Upper lobe of left lung (tissue), 6 donors: ENCODE measurements at regions not wholly inside any gene's neighbourhood (a gene's known extent, or its start where the extent isn't known, plus 50 kb on each side); places are given as distances from the start of the nearest gene placed in this dataset.

Source experiments
- ATAC-seq, 2 donors: fragments of 200-7000 bp; cut with Tn5 transposase; one replicate each; pipeline ENCODE4 v1.9.1; 2022; ENCODE audit warnings: mild to moderate bottlenecking in 2 of 2, moderate library complexity in 2 of 2; ENCODE audit not compliant: low FRiP score in 2 of 2
- DNase-seq, 2 donors: peaks; one replicate each; pipeline ENCODE4 v3.0.0-alpha.2; 2019 to 2020
- H3K27ac ChIP-seq, 4 donors: fragments of 200-600 bp; sonication (generic); one replicate each; pipeline ENCODE4 v1.5.1; 2016 to 2019
- H3K27me3 ChIP-seq, 4 donors: fragments of 200-600 bp; sonication (generic); one replicate each; pipeline ENCODE4 v1.5.1; 2017 to 2019
- H3K36me3 ChIP-seq, 4 donors: fragments of 200-600 bp; sonication (generic); one replicate each; pipeline ENCODE4 v1.5.1; 2016 to 2019
- H3K4me1 ChIP-seq, 4 donors: fragments of 200-600 bp; sonication (generic); one replicate each; pipeline ENCODE4 v1.5.1; 2018 to 2019
- H3K4me3 ChIP-seq, 4 donors: fragments of 200-600 bp; sonication (generic); one replicate each; pipeline ENCODE4 v1.5.1; 2017 to 2019; ENCODE audit warnings: mild to moderate bottlenecking in 2 of 4, moderate library complexity in 1 of 4
- H3K9me3 ChIP-seq, 4 donors: fragments of 200-600 bp; sonication (generic); one replicate each; pipeline ENCODE4 v1.5.1; 2018 to 2019
- EP300 ChIP-seq, 4 donors: sonication (generic); formaldehyde crosslinking; IDR thresholded peaks; one replicate each; pipeline ENCODE4 v1.5.1; 2017; ENCODE audit warnings: antibody characterized with exemption in 4 of 4, control low read depth in 2 of 4
- POLR2A ChIP-seq, 4 donors: fragments of 450-650 bp; IDR thresholded peaks; one replicate each; pipeline ENCODE4 v1.5.1; 2016 to 2017; ENCODE audit warnings: antibody characterized with exemption in 4 of 4, mild to moderate bottlenecking in 2 of 4
- POLR2AphosphoS5 ChIP-seq, 2 donors: sonication (generic); formaldehyde crosslinking; IDR thresholded peaks; one replicate each; pipeline ENCODE4 v1.5.1; 2017; ENCODE audit warnings: antibody characterized with exemption in 2 of 2
- WGBS, 2 donors: methylation state at CpG; one replicate each; pipeline ENCODE4 v1.1.5; 2017 to 2018; 5-methylcytosine and 5-hydroxymethylcytosine counted together
- TF ChIP-seq, protein P1 (sequence below), 6 experiments: fragments of 450-650 bp in 4 of 6; fragments of 200-600 bp in 2 of 6; sonication (generic) in 2 of 6; IDR thresholded peaks; one replicate each; pipeline ENCODE4 v1.5.1; 2016 to 2019; ENCODE audit warnings: antibody characterized with exemption in 6 of 6
- donor health status: DM: no; HTN: no; CAD: no; lungs with moderate emphysema.
- donor health status: DM: no; HTN: yes; CAD: no; lungs with severe emphysema.

- no peaks in the 10 kb centered on the region for H3K4me1 ChIP-seq
- no peak overlapping the region for H3K4me3 ChIP-seq
- DNase-seq: no peak
- no peak for TF ChIP-seq POLR2AphosphoS5 (IDR thresholded peaks at IDR 0.05)
- TF ChIP-seq, protein P1, sequence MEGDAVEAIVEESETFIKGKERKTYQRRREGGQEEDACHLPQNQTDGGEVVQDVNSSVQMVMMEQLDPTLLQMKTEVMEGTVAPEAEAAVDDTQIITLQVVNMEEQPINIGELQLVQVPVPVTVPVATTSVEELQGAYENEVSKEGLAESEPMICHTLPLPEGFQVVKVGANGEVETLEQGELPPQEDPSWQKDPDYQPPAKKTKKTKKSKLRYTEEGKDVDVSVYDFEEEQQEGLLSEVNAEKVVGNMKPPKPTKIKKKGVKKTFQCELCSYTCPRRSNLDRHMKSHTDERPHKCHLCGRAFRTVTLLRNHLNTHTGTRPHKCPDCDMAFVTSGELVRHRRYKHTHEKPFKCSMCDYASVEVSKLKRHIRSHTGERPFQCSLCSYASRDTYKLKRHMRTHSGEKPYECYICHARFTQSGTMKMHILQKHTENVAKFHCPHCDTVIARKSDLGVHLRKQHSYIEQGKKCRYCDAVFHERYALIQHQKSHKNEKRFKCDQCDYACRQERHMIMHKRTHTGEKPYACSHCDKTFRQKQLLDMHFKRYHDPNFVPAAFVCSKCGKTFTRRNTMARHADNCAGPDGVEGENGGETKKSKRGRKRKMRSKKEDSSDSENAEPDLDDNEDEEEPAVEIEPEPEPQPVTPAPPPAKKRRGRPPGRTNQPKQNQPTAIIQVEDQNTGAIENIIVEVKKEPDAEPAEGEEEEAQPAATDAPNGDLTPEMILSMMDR (IDR thresholded peaks at IDR 0.05): no peak
- TF ChIP-seq POLR2A (IDR thresholded peaks at IDR 0.05): no peak
- no peak for TF ChIP-seq EP300 (IDR thresholded peaks at IDR 0.05)
- WGBS, 2 donors: 38 to 71% methylated on average over 1 of the region's 1 CpG
- no peak overlapping the region for H3K27ac ChIP-seq
- no peaks in the 10 kb centered on the region for H3K9me3 ChIP-seq
- no peaks in the 10 kb centered on the region for H3K36me3 ChIP-seq
- ATAC-seq: no peak
- no peaks in the 10 kb centered on the region for H3K27me3 ChIP-seq
These were observed 861.8 kb downstream of the SQOR start for GRCh38 chr15:46496491-46497115.

GRCh38 chr15:46502667-46503066, 867.8 kb downstream of the SQOR start:
- ATAC-seq: no peak
- H3K4me3 ChIP-seq: no peak overlapping the region
- 67 to 69% methylated on average over 3 of the region's 3 CpGs for WGBS, 2 donors
- H3K27ac ChIP-seq: no peak overlapping the region
- H3K36me3 ChIP-seq: no peaks in the 10 kb centered on the region
- no peaks in the 10 kb centered on the region for H3K4me1 ChIP-seq
- TF ChIP-seq EP300 (IDR thresholded peaks at IDR 0.05) (no peak), POLR2AphosphoS5 (IDR thresholded peaks at IDR 0.05) (no peak), POLR2A (IDR thresholded peaks at IDR 0.05) (no peak)
- TF ChIP-seq, protein P1 (IDR thresholded peaks at IDR 0.05): no peak
- H3K9me3 ChIP-seq: no peaks in the 10 kb centered on the region
- no peak for DNase-seq
- H3K27me3 ChIP-seq: no peaks in the 10 kb centered on the region

DNA sequence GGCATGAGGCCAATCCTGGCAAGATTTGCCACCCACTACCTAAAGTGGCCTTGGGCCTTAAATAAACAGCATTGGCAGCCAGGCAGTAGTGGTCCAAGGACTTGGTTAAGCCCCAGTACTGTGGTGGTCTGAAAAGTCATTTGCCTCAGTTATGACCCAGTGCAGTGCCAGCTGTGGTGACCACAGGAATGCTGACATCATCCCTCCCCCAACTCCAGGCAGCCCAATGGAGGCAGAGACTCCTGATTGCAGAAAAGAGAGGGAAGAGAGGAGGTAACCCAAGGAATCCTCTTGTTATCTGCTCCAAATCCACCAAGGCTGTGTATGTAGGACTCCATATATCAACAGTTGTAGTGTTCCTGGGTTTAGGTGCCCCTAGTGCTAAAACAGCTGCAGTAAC, 883.6 kb downstream of the SQOR start:
- DNase-seq: no peak
- Histone ChIP-seq H3K4me3 (no peak overlapping the region), H3K4me1 (no peaks in the 10 kb centered on the region), H3K27ac (no peak overlapping the region), H3K9me3 (peaks cover 0 to 3% (median 0%) of the 10 kb centered on the region in 4 donors), H3K36me3 (no peaks in the 10 kb centered on the region), H3K27me3 (no peaks in the 10 kb centered on the region)
- TF ChIP-seq POLR2A (IDR thresholded peaks at IDR 0.05): no peak
- no peak for TF ChIP-seq POLR2AphosphoS5 (IDR thresholded peaks at IDR 0.05)
- no peak for TF ChIP-seq EP300 (IDR thresholded peaks at IDR 0.05)
- TF ChIP-seq, protein P1 (IDR thresholded peaks at IDR 0.05): no peak
- no peak for ATAC-seq

DNA sequence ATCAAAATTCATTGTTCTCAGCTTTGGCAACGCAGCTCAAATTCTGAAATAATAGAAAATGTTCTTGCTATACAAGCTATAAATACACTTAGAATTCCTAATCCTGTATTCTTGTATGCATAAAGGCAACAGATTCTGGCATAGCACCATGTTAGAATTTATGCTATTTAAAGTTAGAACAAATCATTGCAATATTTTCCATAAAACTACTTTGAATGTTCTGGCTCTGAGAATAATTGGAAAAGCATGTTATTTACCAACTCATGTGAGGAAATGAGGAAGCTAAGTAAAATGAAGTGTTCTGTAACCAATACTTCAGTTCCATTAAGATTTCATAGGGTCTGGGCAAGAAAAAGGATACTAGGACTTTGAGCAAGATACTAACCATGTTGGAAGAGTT, 888.9 kb downstream of the SQOR start:
- H3K4me1 ChIP-seq: no peaks in the 10 kb centered on the region
- H3K27ac ChIP-seq: no peak overlapping the region
- DNase-seq (no peak), ATAC-seq (no peak)
- no peaks in the 10 kb centered on the region for H3K27me3 ChIP-seq
- no peaks in the 10 kb centered on the region for H3K9me3 ChIP-seq
- H3K36me3 ChIP-seq: no peaks in the 10 kb centered on the region
- TF ChIP-seq POLR2AphosphoS5 (IDR thresholded peaks at IDR 0.05): no peak
- TF ChIP-seq POLR2A (IDR thresholded peaks at IDR 0.05): no peak
- TF ChIP-seq EP300 (IDR thresholded peaks at IDR 0.05): no peak
- TF ChIP-seq, protein P1 (IDR thresholded peaks at IDR 0.05): no peak
- H3K4me3 ChIP-seq: no peak overlapping the region
- WGBS, 2 donors: 87 to 88% methylated on average over 1 of the region's 1 CpG
